NOMO-1 treated with dmso at 0.1 percent for 144 hours (cell line): ENCODE measurements at regions not wholly inside any gene's neighbourhood (a gene's known extent, or its start where the extent isn't known, plus 50 kb on each side); places are given as distances from the start of the nearest gene placed in this dataset.
"Not testable (repeated sequence)": the region's sequence is repeated elsewhere in the genome, so short reads cannot be mapped to it uniquely, and the experiment has no call there.

Experiments
- DNase-seq: peaks from one replicate; lab custom pipeline; 2025; ENCODE audit not compliant: unreplicated experiment; lab: John Stamatoyannopoulos, UW

GRCh38 chr2:122051659-122052058, 296.2 kb downstream of the TSN start:
- DNase-seq = not testable (repeated sequence)

DNA sequence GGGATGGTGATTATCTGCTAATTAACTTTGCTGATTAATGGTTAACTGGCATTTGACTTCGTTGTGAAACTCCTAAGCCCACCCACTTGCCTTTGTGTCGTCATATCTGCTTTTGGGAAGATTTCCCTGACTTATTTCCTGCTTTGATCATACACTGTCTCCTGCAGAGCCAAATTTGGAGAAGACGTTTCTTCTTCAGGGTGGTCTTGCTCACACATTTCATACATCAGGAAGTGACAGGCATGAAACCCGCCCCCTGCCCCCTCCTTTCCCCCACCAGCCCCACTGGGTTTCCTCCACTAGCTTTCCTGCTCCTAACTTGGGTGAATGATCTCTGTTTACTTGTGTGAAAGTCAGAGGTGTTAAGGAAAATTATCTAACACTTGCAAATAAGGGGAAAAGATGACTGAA, 300.1 kb downstream of the TSN start:
- no peak for DNase-seq

DNA sequence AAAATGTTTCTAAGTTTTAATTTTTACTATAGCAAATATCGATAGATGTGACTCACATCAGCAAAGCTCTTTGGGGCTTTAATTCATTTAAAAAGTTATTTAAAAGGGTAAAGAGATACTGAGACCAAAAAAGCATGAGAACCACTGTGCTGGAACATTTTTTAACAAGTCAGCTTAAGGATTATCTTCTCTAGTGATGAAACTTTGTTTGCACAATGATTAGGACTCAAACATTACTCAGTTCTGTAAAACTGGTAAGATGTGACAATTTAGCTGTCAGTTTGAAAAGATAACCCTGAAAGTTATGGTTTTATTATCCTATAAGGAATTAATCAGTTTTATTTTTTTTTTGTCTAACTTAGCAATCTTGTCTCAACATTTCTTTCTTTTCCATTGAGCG, 301.4 kb downstream of the TSN start:
- DNase-seq = no peak

DNA sequence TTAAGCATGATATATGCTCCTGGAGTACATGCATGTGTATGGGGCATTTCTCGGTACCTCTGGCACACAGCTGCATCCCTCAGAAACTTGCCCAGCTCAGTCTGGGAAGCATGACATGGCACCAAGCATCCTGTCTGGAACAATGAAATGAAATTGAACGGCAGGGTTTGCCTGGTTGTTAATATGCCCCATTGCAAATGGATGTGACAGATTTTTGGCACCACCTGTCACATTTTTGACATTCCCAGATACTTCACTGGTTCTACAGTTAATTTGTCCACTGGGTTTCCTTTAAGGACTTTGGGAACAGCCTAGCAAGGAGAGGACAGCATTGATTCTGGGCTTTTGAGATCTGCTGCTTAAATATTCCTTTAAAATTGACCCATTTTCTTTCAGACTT, 305.8 kb downstream of the TSN start:
- DNase-seq = no peak

GRCh38 chr2:122061831-122062230, 306.4 kb downstream of the TSN start:
- no peak for DNase-seq

DNA sequence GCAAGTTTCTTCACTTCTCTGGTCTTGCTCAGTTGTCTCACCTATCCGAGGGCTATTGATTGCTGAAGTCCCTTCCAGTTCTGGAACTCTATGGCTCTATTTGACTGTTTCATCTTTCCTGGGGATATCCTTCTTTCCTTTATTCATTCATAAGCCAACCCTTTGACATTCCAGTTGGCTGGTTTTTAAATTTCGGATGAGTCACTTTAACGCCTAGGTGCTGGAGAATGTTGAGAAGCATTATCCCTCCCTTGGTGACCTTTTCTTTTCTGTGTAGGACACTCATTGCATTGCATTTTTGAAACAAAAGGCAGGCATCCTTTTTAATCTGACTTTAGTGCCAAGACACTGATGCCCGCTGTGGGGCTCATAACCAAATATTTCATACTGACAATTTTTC, 307.1 kb downstream of the TSN start:
- DNase-seq = no peak

- no peak for DNase-seq
Observed at GRCh38 chr2:122063716-122064115, 308.3 kb downstream of the TSN start.

GRCh38 chr2:122070241-122070731, 314.8 kb downstream of the TSN start:
- no peak for DNase-seq

GRCh38 chr2:122072666-122073065, 317.2 kb downstream of the TSN start:
- no peak for DNase-seq

DNA sequence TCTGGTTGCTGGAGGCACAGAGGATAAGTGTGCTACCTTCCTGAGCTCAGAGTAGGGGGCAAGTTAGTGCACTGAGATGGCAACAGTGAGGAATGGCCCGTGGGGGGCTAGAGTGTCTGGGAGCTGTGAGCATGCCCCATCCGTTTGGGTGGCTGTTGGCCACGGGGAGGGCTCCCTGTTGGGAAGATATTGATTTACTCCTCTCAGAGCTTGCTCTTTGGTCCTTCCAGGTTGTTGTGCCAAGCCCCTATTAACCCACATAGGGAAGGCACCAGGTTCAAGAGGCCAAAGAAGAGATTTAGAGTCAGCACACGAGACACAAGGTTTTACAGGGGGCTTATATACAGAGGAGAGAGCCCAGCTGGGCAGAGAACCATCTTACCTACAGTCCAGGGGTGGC, 318.8 kb downstream of the TSN start:
- DNase-seq = no peak

GRCh38 chr2:122075381-122075780, 319.9 kb downstream of the TSN start:
- DNase-seq = no peak

DNA sequence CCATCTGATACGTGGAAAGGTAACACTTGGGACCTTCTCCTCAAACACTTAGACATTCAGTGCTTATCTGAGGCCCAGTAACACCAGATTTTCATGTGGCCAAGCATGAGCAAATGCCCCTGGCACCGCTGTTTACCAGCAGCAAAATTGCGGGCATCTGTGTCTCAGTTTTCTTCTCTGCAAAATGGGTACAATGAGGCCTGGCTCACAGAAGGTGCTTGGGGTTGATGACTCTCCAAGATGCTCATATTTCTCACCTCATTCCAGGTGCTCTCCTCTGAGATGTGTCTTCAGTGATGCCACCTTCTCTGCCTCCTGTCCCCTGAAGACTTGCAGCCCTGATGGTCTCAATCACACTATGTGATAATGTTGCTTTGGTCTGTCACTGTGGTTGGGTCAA, 321.7 kb downstream of the TSN start:
- DNase-seq = no peak

DNA sequence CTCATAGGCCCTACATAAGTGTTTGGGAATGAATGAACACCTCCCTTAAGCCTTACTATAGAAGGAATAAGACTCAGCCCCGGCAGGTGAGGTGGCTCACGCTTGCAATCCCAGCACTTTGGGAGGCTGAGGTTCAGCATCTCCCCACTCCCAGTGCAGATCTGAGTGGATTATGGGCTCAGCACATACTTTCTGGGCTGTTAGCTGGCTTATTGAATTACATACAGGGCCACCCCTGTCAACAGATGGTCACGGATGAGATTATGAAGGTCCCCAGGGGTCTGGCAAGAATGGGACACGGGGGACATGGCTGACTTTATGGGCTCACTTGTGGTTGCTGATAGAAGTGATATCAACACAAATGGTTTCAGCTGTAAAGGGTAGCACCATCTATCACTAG, 322.3 kb downstream of the TSN start:
- no peak for DNase-seq

DNA sequence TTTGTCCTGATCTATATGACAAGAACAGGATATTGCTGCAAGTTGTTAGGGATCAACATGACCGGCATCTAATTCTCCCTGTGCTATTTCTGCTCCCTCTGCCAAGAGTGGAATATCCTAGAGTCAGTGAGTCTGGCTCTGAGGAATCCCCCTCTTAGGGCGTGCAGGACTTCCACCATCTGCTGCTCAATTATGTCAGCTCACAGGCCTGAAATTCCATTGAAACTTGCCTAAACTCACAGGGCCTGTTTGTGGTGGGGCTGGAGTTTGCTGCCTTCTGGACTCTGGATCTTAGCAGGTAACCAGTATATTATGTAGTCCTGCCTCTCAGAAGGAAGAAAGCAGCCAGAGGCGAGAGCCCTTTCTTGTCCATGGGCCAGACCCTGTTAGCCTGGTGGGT, 323.0 kb downstream of the TSN start:
- no peak for DNase-seq

DNA sequence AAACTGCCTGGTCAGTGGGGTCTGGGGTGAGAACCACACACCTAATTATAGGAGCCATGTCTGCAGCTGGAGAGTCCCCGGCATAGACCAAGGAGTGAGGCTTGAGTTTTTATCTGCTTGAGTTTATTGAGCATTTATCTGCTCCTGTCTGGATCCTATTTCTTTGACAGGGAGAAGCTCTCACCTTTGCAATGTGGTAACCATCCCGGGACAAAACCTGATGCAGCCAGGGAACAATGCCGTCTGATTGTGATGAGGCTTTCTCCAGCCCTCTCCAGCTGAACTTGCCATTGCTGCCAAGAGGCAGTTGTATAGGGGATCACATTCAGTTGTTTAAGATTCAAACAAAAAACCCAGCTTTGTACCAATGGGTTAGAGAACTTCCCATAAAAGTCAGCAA, 324.4 kb downstream of the TSN start:
- DNase-seq = no peak

DNA sequence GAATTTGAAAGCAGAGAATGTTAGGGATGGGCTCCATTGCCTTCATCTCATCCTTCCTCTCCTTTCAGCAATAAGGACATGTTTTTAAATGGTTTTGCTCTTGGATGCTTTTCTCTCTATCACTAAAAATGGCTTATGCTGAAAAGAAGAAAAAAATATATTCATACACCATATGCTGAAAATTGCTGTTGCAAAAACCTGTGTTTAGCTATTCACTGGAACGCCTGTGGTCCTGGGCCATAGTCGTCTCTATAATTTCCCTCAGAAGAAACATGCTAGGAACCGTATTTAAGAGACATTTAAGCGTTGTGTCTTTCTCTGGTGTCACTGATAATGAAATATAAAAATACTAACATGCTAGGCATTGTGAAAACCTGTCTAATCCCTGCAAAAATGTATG, 324.9 kb downstream of the TSN start:
- no peak for DNase-seq

- DNase-seq = no peak
Observed at GRCh38 chr2:122080871-122081270, 325.4 kb downstream of the TSN start.

DNA sequence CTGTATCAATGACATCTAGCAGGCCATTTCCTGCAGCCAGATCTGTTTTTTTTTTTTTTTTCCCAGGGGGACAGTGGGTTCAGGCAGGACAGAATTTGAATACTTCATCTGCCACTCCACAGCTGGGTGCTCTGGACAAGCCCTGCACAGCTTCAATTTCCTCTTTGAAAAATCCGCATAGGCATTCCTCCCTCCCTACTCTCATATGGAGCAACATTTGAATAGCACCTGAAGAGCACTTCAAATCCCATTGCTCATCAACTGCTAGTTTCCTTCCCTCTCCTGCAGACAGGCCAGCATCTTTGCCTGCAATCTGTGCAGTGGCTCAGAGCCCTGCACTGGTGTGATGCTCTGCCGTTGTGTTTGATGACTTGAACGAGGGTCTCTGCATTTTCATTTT, 326.3 kb downstream of the TSN start:
- no peak for DNase-seq

GRCh38 chr2:122083256-122084048, 328.0 kb downstream of the TSN start:
- DNase-seq = no peak

DNA sequence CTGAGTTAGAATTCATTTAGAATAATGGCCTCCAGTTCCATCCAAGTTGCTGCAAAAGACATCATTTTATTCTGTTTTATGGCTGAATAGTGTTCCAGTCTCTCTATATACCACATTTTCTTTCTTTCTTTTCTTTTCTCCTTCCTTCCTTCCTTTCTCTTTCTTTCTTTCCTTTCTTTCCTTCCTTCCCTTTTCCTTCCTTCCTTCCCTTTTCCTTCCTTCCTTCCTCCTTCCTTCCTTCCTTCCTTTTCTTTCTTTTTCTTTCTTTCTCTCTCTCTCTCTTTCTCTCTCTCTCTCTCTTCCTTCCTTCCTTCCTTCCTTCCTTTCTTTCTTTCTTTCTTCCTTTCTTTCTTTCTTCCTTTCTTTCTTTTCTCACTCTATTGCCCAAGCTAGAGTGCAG, 330.2 kb downstream of the TSN start:
- not testable (repeated sequence) for DNase-seq

- DNase-seq = no peak
Observed at GRCh38 chr2:122094557-122094956, 339.1 kb downstream of the TSN start.

- no peak for DNase-seq
Observed at GRCh38 chr2:122096761-122097160, 341.3 kb downstream of the TSN start.

DNA sequence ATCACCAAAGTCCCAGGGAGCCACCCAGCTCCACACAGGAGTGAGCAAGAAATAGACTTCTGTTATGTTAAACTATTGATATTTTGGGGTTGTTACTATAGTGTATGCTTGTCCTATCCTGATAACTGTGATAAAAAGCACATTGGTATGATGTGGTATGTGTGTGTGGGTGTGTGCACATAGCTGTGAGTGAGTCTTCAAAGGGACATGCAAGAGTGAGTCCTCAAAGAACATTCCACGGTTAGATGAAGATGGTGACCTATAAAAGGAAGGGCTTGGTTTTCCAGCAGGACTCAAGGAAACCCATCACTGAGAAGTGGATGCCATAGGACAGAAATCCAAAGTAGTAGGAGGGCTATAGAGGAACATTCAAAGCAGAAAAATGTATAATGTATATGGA, 342.9 kb downstream of the TSN start:
- no peak for DNase-seq
